Head of caudate nucleus (tissue), 42 donors: ENCODE measurements at regions not wholly inside any gene's neighbourhood (a gene's known extent, or its start where the extent isn't known, plus 50 kb on each side); places are given as distances from the start of the nearest gene placed in this dataset.

Source experiments
- DNase-seq, 42 donors: peaks; one replicate each; pipeline versions ENCODE4 v3.0.0 to v3.0.0-alpha.2; 2020 to 2021; ENCODE audit warnings: mixed read lengths in 7 of 42
- intact Hi-C: fragments of 100-400 bp; cut with DNase I; formaldehyde crosslinking; loops from one replicate; pipeline ENCODE4 v1.15.0; 2022

DNA sequence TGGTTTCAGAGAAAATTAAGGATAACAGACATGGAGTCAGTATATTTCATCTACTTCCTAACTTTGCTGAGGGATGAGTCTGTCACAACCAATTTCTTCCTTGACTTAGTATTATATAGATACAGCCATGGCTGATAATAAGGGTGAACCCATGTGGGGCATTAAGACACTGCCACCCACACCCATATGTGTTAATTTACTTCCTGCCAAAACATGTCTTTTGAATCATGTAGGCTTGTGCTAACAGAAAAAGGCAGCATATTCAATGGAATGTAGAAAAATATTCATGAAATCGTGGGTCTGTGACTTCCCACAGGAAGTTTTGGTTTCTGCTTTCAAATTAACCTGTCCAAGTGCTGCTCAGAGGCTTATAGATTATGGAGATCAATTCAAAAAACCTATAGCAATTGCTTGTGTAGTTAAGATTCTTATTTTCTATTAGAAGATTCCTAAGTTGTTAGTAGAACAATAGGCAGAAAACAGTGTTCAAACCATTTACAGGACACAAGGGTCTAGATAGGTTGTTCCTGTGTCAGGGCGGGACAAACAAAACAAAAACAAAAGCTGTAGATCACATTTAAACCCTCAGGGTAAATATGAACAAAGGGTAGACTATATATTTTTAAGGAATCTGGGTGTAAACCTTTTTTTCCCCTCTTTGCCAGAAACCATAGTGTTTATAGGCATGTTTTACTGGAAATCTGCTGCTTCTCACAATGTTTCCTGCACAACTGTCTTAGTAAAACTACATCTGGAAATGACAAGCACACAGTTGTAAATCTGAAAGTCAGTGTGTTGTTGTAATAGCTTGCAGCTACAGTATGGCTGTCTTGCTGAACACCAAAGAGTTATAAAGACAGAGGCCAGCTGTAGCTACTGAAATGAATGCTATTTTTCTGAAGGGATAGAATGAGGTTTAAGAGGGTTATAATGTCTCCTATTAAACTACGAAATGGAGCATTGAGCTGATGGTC, 691.2 kb downstream of the EPHA4 start:
- no peak for DNase-seq
- intact Hi-C loops: no loop called here

DNA sequence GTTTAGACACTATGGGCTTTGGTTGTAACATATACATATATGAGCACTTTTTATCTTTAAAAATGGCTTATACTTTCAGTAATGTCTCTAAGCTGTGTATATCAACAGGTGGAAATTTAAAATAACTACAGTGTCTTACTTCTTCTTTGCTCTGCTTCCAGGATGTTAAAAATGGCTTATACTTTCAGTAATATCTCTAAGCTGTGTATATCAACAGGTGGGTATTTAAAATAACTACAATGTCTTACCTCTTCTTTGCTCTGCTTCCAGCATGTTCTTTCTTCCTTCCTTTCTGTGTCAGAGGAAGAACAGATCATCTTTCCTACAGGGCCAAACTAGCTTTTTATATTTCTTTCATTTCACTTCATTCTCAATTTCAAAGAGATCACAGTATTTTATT, 689.6 kb downstream of the EPHA4 start:
- intact Hi-C loops: no loop called here
- DNase-seq: no peak

DNA sequence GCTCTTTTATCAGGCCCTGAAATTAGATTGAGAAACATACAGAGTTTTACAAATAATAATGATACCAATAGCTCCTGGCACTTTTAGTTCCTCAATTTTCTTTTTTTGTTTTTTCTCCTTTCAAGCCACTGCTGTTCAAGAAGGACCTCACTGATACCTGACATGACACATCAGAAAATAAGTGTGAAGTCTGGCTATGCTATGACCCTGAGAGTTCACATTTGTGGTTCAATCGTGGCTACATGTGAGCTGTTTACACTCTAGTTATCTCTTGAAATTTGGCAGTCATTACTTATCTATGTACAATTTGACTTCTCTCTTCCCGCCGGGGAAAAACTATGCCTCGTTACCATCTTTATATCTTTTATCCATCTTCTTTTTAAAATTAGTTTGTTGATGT, 686.5 kb downstream of the EPHA4 start:
- intact Hi-C loops: no loop called here
- DNase-seq: no peak

DNA sequence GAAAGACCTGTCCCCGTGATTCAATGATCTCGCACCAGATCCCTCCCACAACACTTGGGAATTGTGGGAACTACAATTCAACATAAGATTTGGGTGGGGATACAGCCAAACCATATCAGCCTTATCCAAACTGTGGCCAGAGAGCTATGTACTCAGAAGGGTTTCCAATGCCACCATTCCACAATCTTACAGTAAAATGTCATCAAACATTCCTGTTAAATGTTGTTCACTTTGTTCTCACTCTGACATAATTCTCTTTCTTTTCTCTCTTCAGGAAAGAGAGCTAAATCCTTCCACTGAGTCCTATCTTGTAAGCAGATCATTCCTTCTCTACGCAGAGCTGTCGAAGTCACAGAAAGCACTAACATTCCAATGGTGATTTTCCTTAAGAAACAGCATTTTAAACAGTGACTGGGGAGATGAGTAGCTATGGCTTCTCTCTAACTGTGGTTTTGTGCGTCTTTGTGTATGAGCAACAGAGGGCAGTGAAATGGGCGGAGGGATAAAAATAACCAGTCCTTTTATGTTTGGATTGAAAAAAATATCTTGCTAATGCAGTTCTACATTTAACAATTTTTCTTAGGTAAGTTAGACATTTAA, 684.7 kb downstream of the EPHA4 start:
- DNase-seq: no peak
- intact Hi-C loops: no loop called here

DNA sequence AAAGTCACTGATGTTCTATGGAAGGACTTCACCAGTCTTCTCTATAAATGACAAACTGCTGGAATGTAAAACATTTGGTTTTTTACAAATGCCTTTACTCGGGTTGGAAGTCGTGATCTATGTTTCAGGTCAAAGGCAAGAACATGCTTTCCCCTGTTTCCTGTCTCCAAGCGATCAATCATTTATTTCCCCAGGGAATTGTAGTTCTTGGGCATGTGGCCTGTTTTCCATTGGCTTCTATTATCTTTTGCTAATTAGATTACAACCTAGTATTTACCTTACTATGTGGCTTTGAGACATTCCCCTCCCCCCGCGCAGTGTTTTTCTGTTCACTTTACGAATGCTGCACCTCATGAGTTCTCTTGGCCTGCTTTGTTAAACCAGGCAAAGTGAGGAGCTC, 684.2 kb downstream of the EPHA4 start:
- no peak for DNase-seq
- intact Hi-C loops: no loop called here

DNA sequence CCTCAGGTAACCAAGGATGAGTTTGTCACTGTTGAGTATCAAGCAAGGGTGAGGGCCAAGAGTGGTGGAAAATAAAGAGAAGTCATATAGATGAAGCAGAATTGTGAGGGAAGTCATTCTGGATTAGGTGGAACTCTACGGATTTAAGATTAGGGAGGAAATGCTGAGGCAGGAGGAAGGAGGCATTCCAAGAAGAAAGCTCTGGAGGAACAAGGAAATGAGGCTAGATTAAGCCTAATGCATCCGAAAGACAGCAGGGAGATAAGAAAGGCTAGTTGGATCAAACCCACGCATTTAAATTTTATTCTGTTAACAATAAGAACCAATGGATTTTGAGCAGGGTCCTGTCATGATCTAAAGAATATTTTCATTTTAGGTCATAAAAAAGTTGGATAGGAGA, 681.2 kb downstream of the EPHA4 start:
- intact Hi-C loops: no loop called here
- DNase-seq: no peak

DNA sequence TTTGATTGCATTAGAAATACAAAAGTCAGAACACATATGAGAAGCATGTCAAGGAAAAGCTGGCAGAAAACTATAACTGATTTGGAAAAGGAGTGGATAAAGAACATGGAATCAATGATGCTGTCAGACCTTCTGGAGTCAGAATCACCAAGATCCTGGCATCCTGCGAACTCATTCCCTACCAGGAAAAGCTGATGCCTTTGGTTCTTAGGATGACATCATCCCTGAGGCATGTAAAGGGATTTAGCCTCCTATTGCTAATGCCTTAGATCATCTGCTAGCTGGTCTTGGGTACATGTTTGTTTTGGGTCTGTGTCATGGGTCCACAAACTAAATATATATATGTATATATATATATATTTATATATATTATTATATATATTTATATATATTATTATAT, 680.7 kb downstream of the EPHA4 start:
- no peak for DNase-seq
- intact Hi-C loops: no loop called here

DNA sequence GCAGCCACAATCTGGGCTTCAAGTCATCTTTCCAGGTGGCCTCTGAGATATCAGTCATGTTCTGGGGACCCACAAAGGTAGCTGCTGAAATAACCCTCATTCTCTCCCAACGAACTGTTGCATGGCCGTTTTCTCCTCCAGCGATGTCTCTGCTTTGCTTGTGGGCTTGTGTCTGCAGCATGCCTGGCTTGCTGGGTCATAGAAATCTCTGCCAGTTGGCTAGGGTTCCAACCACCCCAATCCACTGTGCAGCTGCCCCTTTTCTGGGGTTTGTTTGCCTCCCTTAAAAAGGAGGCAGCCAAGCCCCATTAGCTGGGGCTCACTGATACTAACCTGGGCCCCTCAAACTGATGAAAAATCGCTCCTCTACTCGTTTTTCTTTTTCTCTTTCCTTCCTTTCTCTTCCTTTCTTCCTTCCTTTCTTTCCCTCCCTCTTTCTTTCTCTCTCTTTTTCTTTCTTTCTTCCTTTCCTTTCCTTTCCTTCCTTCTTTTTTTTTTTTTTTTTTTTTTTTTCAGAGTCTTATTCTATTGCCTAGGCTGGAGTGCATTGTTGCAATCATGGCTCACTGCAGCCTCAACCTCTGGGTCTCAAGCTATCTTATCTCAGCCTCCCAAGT, 680.0 kb downstream of the EPHA4 start:
- no peak for DNase-seq
- intact Hi-C loops: no loop called here

DNA sequence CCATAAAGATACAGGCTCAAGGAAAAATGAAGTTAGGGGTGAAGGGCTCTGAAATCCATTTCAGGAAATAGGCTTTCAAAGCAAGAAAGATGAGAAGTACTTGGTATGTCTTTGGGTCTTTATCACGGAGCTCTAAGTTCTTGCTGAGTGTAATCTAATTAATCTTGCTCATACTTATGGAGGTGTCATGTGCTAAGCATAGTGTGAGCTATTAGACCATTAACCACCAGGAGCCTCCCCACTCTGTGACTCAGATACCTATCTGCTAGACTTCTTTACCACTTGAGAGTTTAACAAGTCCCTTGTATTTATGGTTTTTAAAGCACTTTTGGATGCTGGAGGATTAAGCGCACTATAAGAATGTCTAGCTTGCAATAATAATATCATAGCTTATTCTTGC, 678.7 kb downstream of the EPHA4 start:
- DNase-seq: no peak
- intact Hi-C loops: no loop called here

DNA sequence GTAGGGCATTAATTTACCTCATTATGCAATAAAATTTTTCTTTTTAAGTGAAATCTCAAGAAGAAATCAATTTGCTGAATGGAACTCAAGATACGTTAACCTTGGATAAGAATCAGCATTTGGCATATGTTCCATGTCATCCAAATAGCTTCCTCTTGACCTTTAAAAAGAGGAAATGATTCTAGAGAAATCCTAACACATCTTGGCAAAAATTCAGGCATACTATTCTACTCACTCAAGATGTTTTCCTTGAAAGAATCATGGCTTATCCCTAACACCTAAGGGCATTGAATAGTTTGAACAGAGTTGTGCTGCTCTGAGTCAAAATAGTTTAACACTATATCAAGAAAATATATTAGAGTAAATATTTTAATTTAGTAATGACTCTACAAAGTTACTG, 678.0 kb downstream of the EPHA4 start:
- intact Hi-C loops: no loop called here
- DNase-seq: no peak

DNA sequence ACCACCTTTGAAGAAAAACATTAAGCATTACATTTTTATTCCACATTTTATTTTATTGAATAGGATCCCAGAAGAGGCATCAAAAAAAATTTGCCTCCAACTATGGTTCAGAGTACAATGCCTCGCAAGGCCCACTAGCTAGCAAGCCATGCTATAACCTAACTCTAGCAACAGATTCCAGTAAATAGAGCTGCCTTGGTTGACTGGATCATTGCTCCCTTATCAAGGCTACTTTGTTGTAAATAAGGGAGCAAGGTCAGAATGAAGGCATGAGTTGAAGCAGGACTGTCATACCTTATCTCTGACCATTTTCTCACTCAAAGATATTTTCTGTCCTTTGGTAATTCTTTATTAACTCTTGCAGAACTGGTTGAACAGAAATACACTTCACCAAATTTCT, 672.6 kb downstream of the EPHA4 start:
- intact Hi-C loops: no loop called here
- DNase-seq: no peak

DNA sequence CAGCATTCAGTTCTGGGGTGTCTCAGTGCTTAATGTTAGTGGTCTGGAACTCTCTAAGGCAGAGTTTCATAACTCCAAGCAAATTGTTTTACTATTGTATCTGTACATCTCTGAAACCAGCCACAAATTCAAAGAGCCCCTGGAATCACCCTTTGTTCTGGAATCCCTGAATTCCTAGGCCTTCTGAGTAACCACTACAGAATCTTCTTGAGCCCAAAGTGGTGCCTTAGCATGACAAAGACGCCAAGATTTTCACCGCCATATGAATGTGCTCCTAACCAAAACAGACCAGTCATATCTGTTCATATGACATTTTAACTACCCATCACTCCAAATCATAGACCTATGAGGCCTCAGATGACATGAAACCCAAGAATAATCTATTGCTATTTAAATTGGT, 668.1 kb downstream of the EPHA4 start:
- intact Hi-C loops: no loop called here
- no peak for DNase-seq

DNA sequence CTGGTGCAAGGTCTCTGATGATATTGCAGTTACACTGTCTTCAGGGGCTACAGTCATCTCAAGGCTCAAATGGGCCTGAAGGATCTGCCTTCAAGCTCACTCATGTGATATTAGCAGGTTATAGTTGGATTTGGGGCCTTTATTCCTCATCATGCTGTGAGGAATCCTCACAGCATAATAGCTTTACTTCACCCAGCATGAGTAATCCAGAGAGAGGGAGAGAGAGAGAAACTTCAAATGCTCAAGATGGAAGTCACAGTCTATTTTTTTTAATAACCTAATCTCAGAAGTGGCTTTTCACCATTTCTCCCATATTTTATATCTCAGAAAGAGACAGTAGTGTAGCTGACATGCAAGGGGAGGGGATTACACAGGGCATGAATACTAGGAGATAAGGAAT, 658.7 kb downstream of the EPHA4 start:
- no peak for DNase-seq
- intact Hi-C loops: no loop called here

DNA sequence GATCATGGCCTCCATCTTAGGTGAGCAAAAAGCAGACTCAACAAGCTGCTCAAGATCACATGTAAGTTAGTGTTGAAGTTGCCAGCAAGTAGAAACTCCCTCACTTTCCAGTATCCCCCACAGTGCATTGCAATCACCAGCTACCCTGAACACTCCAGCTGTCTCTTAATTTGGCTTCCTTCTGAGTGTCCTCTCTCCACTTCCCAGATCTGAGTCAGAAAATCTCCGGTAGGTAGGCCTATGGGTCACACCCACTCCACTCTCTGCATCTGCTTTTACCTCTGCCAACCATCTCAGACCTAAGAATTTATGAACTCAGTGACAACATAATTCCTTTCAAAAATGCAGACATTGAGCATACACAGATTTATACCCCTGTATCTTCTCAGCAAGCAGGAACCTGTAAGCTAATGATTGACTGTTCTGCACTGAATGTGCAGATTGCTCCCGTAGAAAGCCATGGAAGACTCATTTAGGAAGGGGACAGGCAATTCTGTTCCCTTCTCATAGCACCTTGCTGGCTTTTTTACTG, 656.9 kb downstream of the EPHA4 start:
- DNase-seq: no peak
- intact Hi-C loops: no loop called here

DNA sequence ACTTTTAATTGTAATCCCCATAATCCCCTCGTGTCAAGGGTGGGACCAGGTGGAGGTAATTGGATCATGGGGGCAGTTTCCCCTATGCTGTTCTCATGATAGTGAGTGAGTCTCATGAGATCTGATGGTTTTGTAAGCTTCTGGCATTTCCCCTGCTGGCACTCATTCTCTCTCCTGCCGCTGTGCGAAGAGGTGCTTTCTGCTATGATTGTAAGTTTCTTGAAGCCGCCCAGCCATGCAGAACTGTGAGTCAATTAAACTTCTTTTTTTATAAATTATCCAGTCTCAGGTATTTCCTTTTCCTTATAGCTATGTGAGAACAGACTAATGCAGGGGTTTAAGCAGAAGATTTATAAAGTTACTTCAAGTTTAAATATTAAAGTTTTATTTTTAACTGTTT, 655.2 kb downstream of the EPHA4 start:
- intact Hi-C loops: no loop called here
- no peak for DNase-seq

DNA sequence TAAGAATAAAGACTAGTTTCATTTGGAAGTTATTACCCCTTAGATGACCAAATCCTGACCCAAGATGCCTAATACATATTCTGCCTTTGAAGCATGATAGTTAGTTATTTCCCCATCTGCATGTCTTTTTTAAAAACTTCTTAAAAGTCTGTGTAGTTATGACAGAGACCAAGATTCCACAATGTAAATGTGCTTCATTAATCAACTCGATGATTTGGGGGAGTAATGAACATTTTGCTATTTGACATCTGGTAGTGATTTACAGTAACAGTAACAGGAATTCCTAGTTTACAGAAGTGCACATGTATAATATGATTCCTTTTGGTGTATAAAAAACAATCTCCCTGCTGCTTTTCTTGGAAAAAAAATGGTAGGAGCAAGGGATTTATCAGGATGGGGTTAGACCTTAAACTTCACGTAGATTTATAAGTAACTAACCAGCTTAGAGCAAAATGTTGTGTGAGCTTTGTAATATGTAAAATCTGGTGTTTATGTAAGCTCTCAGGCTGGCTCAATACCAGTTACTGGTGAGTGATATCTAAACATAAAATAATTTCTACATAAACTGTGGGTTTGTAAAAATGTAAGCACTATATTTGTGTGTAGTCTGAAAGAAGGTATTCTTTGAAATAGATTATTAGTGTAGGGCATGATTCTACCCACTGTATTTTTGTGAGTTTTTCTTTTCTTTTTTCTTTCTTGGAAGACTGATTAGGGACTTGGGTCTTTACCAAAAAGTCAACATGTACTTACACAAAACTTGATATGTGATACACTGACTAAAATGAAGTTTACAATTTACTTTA, 641.6 kb downstream of the EPHA4 start:
- DNase-seq: no peak

DNA sequence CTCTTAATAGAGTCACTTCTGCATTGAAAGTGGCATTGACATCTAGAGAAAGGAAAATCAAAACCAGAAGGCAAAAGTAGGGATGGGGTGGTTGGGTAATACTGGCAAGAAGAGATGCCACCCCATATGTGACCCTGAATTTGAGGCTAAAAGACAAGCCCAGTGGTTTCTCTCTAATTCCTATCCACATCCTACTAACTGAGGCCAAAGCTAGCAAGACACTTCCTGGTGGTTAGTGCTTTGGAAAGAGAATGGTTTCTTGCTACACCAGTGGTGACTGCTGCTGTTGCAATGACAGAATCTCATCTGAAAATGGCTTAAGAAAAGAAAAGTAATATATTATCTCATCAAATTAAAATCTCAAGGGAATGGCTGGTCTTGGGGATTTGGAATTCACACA, 640.6 kb downstream of the EPHA4 start:
- DNase-seq: no peak
- intact Hi-C loops: no loop called here

More for the DNA sequence above, 641.6 kb downstream of the EPHA4 start:
- intact Hi-C loops: no loop called here

DNA sequence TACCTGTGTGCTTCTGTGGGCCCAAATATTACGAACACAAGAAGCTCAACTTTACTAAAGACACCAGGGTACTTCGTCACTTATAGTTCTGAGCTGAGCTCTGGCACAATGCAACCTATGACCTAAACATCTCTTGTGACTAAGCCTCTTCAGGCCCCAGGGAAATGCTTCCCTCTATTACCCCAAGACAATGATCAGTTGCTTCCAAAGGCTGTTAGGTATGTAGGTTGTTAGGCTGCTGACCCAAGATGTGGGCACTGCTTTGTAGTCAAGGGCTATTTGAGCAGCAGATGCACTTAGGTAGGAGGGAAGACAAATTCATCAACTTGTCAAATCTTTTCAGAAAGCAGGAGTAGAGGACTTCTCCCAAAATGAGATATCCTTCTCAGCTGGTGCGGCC, 640.1 kb downstream of the EPHA4 start:
- intact Hi-C loops: no loop called here

DNA sequence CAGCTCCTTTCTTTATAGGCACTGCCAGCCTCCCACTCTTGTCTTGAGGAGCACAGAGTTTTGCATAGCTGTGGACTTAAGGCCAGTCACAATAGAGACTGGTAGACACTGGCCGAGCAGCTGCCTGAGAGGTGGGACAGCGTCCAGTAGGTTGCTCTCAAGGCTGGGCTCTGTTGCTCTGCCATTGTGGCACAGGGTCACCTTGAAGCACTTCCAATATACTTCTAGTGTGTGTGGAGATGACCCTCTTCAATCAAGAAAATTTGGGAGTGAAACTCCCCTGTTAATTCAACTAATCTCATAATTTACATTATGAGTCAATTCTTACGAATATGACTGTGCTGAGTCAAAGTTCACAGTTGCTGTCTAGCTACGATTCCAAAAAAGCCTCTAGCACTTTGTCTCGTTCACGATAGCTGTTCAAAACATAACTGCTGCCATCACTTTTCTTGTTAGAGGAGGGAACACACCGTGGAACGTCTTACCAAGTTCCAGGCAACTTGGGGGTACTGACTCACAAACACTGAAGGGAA, 636.2 kb downstream of the EPHA4 start:
- no peak for DNase-seq
- intact Hi-C loops: no loop called here

More for the DNA sequence above, 640.1 kb downstream of the EPHA4 start:
- no peak for DNase-seq
